SH-SY5Y (cell line): ENCODE measurements at regions not wholly inside any gene's neighbourhood (a gene's known extent, or its start where the extent isn't known, plus 50 kb on each side); places are given as distances from the start of the nearest gene placed in this dataset.

ENCODE experiments used
- GATA2 ChIP-seq: IDR thresholded peaks from 2 replicates; pipeline ENCODE4 v1.6.1; 2011; ENCODE audit warnings: mild to moderate bottlenecking, low read depth, low read length
- GATA3 ChIP-seq: IDR thresholded peaks from 2 replicates; pipeline ENCODE4 v1.6.1; 2011; ENCODE audit warnings: low read depth, mild to moderate bottlenecking, low read length, moderate library complexity

GRCh38 chr9:38288502-38288901 is 104.0 kb upstream of the ALDH1B1 start:
- TF ChIP-seq GATA2, result no peak
- TF ChIP-seq GATA3, result no peak
